ENCODE measurements at regions not wholly inside any gene's neighbourhood (a gene's known extent, or its start where the extent isn't known, plus 50 kb on each side); places are given as distances from the start of the nearest gene placed in this dataset.

DNA sequence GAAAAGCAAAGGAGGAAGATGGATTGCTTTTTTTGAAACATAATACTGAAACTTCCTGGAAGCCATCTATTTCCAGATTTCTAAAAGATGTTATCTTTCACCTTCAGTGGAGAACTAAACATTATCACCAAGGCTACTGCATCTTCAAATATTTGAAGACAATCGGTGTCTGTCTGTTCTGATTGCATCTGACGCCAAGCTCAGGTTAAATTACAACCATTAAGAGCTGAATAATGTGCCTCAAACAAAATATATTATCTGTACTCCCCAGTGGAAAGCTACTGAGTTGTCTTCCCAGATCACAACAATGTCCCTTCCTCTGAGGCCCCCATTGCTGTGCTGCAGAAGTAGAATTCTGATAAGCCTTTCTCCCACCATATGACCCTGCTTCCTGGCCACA, 342.3 kb downstream of the PLK2 start:
- H3K4me1 Mint-ChIP-seq (ENCODE audit: low read depth), result no peaks in the 10 kb centered on the region
- TF ChIP-seq, protein P1, sequence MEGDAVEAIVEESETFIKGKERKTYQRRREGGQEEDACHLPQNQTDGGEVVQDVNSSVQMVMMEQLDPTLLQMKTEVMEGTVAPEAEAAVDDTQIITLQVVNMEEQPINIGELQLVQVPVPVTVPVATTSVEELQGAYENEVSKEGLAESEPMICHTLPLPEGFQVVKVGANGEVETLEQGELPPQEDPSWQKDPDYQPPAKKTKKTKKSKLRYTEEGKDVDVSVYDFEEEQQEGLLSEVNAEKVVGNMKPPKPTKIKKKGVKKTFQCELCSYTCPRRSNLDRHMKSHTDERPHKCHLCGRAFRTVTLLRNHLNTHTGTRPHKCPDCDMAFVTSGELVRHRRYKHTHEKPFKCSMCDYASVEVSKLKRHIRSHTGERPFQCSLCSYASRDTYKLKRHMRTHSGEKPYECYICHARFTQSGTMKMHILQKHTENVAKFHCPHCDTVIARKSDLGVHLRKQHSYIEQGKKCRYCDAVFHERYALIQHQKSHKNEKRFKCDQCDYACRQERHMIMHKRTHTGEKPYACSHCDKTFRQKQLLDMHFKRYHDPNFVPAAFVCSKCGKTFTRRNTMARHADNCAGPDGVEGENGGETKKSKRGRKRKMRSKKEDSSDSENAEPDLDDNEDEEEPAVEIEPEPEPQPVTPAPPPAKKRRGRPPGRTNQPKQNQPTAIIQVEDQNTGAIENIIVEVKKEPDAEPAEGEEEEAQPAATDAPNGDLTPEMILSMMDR (IDR thresholded peaks at IDR 0.05), result no peak
- POLR2A ChIA-PET, result no interaction called here
- H3K9me3 Mint-ChIP-seq, result no peaks in the 10 kb centered on the region
- H3K36me3 Mint-ChIP-seq (ENCODE audit: low read depth), result no peaks in the 10 kb centered on the region
- CTCF ChIA-PET, result no interaction called here
- peaks cover 2% of the 10 kb centered on the region for H3K27me3 Mint-ChIP-seq
- ATAC-seq, result no peak
- H3K27ac Mint-ChIP-seq, result no peak overlapping the region
- no peak for DNase-seq
- H3K4me3 Mint-ChIP-seq, result no peak overlapping the region
- intact Hi-C loops (cut with micrococcal nuclease), result no loop called here

DNA sequence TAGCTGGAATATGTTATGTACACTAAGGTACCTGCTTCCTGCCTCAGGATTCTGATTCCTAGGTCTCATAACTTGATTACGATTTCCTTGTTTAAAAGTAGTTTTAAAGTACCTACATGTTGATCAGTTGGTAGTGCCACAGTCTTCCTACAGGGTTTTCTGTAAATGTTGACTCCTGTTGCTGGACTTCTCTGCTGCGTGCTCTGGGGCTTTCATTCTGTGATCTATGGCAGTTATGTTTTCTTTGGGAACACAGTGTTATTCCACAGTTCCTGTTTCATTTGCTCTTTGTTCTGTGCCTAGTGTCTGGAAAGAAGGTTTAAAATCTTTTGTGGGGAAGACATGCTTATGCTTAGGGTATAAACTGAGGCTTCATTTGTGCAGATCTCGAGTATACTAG, 343.5 kb downstream of the PLK2 start:
- CTCF ChIA-PET, result interaction anchor here (0.8 kb wide), 1 partner anchor 17 kb away, joined by 3 read pairs; no protein-coding TSS in a partner anchor
- no peaks in the 10 kb centered on the region for H3K36me3 Mint-ChIP-seq (ENCODE audit: low read depth)
- no peak overlapping the region for H3K4me3 Mint-ChIP-seq
- no peak for ATAC-seq
- peaks cover 2% of the 10 kb centered on the region for H3K27me3 Mint-ChIP-seq
- POLR2A ChIA-PET, result no interaction called here
- H3K9me3 Mint-ChIP-seq, result no peaks in the 10 kb centered on the region
- H3K27ac Mint-ChIP-seq, result no peak overlapping the region
- TF ChIP-seq, protein P1 (IDR thresholded peaks at IDR 0.05), result no peak
- H3K4me1 Mint-ChIP-seq (ENCODE audit: low read depth), result no peaks in the 10 kb centered on the region
- intact Hi-C loops (cut with micrococcal nuclease), result no loop called here
- no peak for DNase-seq

DNA sequence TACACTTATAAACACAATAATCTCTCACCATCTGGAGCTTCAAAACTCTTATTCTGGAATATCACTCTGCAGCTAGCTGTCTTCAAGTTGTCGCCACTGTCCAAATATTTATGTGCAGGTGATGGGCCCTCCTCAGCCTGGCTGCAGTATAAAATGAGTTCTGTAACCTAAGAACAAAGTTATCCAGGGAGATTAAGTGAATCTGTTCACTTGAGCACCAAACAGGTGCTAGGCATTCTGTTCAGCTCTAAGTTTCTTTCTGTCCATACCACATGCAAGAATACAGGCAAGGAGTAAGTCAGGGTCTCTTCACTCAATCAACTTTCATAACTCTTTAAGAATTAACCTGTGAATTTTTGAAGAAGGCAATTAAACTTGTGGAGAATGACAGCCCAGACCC, 344.1 kb downstream of the PLK2 start:
- H3K9me3 Mint-ChIP-seq, result no peaks in the 10 kb centered on the region
- DNase-seq, result no peak
- ChIA-PET POLR2A (no interaction called here), CTCF (no interaction called here)
- no peak for ATAC-seq
- no peak overlapping the region for H3K4me3 Mint-ChIP-seq
- intact Hi-C loops (cut with micrococcal nuclease), result no loop called here
- H3K27ac Mint-ChIP-seq, result no peak overlapping the region
- TF ChIP-seq, protein P1 (IDR thresholded peaks at IDR 0.05), result no peak
- H3K27me3 Mint-ChIP-seq, result peaks cover 2% of the 10 kb centered on the region
- H3K4me1 Mint-ChIP-seq (ENCODE audit: low read depth), result no peaks in the 10 kb centered on the region
- H3K36me3 Mint-ChIP-seq (ENCODE audit: low read depth), result no peaks in the 10 kb centered on the region

DNA sequence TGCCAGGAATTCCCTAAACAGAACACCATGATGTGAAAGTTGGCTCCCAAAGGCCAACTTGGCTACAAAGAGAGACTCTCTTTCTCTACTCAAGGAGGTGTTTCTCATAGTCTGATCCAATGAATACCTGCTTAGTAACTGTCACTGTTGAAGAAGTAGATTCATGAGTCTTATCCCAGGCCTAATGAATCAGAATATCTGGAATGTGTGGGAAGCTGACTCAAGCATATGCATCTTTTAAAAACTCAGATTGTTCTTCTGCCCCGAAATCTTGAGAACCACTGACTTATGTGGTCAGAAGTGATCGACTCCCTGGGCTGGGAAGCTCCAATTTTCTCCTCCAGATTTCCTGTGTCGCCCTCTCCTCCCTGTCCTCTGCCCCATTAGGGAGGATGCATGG, 345.6 kb downstream of the PLK2 start:
- POLR2A ChIA-PET, result no interaction called here
- intact Hi-C loops (cut with micrococcal nuclease), result no loop called here
- DNase-seq (no peak), ATAC-seq (no peak)
- CTCF ChIA-PET, result no interaction called here
- peaks cover 4% of the 10 kb centered on the region for H3K27me3 Mint-ChIP-seq
- no peaks in the 10 kb centered on the region for H3K9me3 Mint-ChIP-seq
- no peak overlapping the region for H3K4me3 Mint-ChIP-seq
- TF ChIP-seq, protein P1 (IDR thresholded peaks at IDR 0.05), result no peak
- no peaks in the 10 kb centered on the region for H3K4me1 Mint-ChIP-seq (ENCODE audit: low read depth)
- no peaks in the 10 kb centered on the region for H3K36me3 Mint-ChIP-seq (ENCODE audit: low read depth)
- no peak overlapping the region for H3K27ac Mint-ChIP-seq

DNA sequence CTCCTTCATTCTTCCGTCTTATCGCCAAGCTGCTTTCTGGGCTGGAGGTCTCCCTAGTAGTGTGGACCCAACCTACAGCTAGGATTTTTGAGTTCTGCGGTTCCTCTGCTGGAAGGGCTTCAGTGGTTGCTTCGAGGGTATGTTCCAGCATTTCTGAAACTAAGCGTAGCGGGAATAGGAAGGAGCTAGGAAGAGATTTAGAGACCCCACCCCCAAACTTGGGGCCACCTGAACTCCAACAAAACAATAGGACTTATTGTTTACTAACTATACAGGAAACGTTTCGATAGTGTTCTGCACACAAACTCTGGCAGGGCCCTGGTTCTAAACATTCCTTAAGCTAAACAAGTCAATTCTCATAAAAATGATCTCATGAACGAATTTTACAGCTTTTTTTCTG, 346.7 kb downstream of the PLK2 start:
- ChIA-PET POLR2A (no interaction called here), CTCF (no interaction called here)
- TF ChIP-seq, protein P1 (IDR thresholded peaks at IDR 0.05), result no peak

More for the DNA sequence above, 346.7 kb downstream of the PLK2 start:
- Mint-ChIP-seq H3K9me3 (no peaks in the 10 kb centered on the region), H3K27me3 (peaks cover 5% of the 10 kb centered on the region), H3K27ac (no peak overlapping the region), H3K4me3 (no peak overlapping the region), H3K36me3 (ENCODE audit: low read depth) (no peaks in the 10 kb centered on the region), H3K4me1 (ENCODE audit: low read depth) (no peaks in the 10 kb centered on the region)
- no peak for ATAC-seq
- intact Hi-C loops (cut with micrococcal nuclease), result no loop called here
- DNase-seq, result no peak
